Activated CD8-positive, alpha-beta T cell treated with anti-CD3 and anti-CD28 coated beads for 36 hours (primary cell): ENCODE measurements at regions not wholly inside any gene's neighbourhood (a gene's known extent, or its start where the extent isn't known, plus 50 kb on each side); places are given as distances from the start of the nearest gene placed in this dataset.

Experiments
- ATAC-seq: fragments of 200-7000 bp; cut with Tn5 transposase; one replicate; pipeline ENCODE4 v1.10.0; 2021; ENCODE audit warnings: mild to moderate bottlenecking, moderate library complexity
- CTCF ChIA-PET: fragments of 350-600 bp; sonication (Branson Sonifier 250); formaldehyde crosslinking; loops from one replicate; lab custom pipeline; 2021; ENCODE audit warnings: antibody characterized with exemption; lab: Charles Lee
- POLR2A ChIA-PET: fragments of 350-600 bp; sonication (Branson Sonifier 250); formaldehyde crosslinking; loops from one replicate; lab custom pipeline; 2021; ENCODE audit warnings: antibody characterized with exemption; lab: Charles Lee
- DNase-seq: peaks from one replicate; pipeline ENCODE4 v3.0.0-alpha.2; 2020
- H3K27ac Mint-ChIP-seq: one replicate; pipeline ENCODE4 v1.8.0; 2021; ENCODE audit warnings: mild to moderate bottlenecking, mixed read lengths
- H3K27me3 Mint-ChIP-seq: one replicate; pipeline ENCODE4 v1.8.0; 2021; ENCODE audit warnings: mixed read lengths
- H3K36me3 Mint-ChIP-seq: one replicate; pipeline ENCODE4 v1.8.0; 2021; ENCODE audit warnings: low read depth, mixed read lengths
- H3K4me1 Mint-ChIP-seq: one replicate; pipeline ENCODE4 v1.8.0; 2021; ENCODE audit warnings: low read depth, mixed read lengths
- H3K4me3 Mint-ChIP-seq: one replicate; pipeline ENCODE4 v1.8.0; 2021; ENCODE audit warnings: mild to moderate bottlenecking, moderate library complexity, mixed read lengths
- H3K9me3 Mint-ChIP-seq: one replicate; pipeline ENCODE4 v1.8.0; 2021; ENCODE audit warnings: mixed read lengths
- intact Hi-C: fragments of 100-400 bp; cut with micrococcal nuclease; formaldehyde crosslinking; loops from one replicate; pipeline ENCODE4 v1.10.0; 2022
- TF ChIP-seq, protein P1 (sequence below): fragments of 200-600 bp; IDR thresholded peaks from one replicate; pipeline ENCODE4 v1.8.0; 2022; ENCODE audit warnings: antibody characterized with exemption, mild to moderate bottlenecking

DNA sequence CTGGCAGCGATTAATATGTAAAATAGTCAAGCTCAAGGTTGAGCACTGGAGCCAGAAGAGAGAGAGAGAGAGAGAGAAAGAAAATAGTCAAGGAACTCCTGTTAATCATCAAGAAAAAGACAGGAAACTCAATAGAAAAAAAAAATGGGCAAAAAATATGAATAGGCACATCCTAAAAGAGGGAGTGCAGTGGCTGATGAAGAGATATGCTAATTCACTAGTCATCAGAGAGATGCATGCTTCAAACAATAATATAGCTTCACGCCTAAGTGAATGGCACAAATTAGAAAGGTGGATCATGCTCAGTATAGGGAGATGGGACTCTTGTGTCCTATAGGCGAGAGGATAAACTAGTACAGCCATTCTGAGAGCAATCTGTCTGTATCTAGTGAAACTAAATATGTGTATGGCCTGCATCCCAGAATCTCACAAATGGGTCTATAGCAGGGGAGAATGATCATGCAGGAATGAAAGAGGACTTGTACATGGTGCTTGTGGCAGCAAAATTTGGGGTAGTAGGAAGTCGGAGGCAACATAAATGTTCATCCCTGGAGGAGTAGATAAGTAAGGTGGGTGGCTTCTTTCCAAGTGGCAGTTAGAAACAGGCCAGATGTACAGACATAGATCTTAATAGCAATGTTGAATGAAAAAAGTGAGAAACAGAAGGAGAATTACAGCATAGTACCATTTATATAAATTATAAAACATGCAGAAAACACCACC is 176.8 kb downstream of the VEGFA start:
- ATAC-seq (no peak), DNase-seq (no peak)
- no peak overlapping the region for H3K27ac Mint-ChIP-seq
- ChIA-PET POLR2A (no interaction called here), CTCF (no interaction called here)
- peaks cover 2% of the 10 kb centered on the region for H3K36me3 Mint-ChIP-seq
- H3K4me3 Mint-ChIP-seq, result no peak overlapping the region
- intact Hi-C loops, result no loop called here
- H3K9me3 Mint-ChIP-seq, result peaks cover 25% of the 10 kb centered on the region
- H3K4me1 Mint-ChIP-seq, result no peaks in the 10 kb centered on the region
- TF ChIP-seq, protein P1, sequence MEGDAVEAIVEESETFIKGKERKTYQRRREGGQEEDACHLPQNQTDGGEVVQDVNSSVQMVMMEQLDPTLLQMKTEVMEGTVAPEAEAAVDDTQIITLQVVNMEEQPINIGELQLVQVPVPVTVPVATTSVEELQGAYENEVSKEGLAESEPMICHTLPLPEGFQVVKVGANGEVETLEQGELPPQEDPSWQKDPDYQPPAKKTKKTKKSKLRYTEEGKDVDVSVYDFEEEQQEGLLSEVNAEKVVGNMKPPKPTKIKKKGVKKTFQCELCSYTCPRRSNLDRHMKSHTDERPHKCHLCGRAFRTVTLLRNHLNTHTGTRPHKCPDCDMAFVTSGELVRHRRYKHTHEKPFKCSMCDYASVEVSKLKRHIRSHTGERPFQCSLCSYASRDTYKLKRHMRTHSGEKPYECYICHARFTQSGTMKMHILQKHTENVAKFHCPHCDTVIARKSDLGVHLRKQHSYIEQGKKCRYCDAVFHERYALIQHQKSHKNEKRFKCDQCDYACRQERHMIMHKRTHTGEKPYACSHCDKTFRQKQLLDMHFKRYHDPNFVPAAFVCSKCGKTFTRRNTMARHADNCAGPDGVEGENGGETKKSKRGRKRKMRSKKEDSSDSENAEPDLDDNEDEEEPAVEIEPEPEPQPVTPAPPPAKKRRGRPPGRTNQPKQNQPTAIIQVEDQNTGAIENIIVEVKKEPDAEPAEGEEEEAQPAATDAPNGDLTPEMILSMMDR, result no peak
- no peaks in the 10 kb centered on the region for H3K27me3 Mint-ChIP-seq

DNA sequence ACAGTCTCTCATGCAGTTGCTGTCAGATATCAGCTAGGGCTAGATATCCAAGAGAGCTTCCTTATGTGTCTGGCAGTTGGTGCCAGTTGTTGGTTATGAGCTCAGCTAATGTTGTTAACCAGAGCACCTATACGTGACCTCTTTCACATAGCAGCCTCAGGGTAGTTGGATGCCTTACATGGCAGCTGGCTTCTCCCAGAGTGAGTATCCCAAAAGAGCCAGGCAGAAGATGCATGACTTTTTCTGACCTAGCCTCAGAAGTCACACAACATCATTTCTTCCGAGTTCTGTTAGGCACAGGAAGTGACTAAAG is 175.7 kb downstream of the VEGFA start:
- intact Hi-C loops, result no loop called here
- H3K36me3 Mint-ChIP-seq, result peaks cover 2% of the 10 kb centered on the region
- CTCF ChIA-PET, result interaction anchor here (0.8 kb wide), 1 partner anchor 176 kb away, joined by 3 read pairs; no protein-coding TSS in a partner anchor

DNA sequence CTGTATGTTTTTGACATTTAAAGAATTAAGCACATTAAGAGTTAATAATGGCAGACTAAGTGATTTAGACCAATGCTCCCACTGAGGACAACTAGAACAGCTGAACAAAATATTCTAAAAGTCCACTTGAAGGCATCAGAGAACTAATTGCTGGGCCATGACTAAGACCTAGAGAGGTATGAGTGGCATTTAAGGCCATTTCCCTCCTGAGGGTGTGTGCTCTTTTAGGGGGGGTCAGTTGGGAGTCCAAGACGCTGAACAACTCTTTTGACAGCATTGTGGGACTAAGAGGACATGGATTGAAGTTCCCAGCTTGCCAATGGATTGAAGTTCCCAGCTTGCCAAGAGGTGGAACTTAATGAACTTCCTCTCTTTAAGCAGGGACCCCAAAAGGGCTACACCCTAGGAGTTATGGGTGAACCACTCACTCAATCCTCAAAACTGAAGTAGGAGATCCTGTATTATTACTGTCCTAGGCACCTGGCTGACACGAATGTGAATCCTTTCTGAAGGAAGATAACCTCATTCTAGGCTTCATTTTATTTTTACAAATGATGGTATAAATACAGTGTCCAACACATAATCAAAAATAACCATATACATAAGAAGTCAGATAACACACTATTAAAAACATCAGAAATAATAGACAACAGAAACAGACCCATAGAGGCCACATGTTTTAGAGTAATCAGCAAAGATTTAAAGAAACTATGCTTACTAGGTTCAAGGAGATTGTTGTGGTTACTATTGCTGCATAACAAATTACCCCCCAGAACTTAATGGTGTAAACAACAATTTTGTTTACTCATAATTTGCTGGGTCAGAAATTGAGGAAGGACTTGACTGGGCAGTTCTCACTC is 175.1 kb downstream of the VEGFA start:
- DNase-seq (no peak), ATAC-seq (no peak)
- no peaks in the 10 kb centered on the region for H3K4me1 Mint-ChIP-seq
- POLR2A ChIA-PET, result no interaction called here
- CTCF ChIA-PET, result interaction anchor here (0.8 kb wide), 1 partner anchor 175 kb away, joined by 3 read pairs; no protein-coding TSS in a partner anchor
- no peak overlapping the region for H3K4me3 Mint-ChIP-seq
- intact Hi-C loops, result no loop called here
- peaks cover 2% of the 10 kb centered on the region for H3K36me3 Mint-ChIP-seq
- TF ChIP-seq, protein P1, result no peak
- no peak overlapping the region for H3K27ac Mint-ChIP-seq
- no peaks in the 10 kb centered on the region for H3K27me3 Mint-ChIP-seq
- peaks cover 25% of the 10 kb centered on the region for H3K9me3 Mint-ChIP-seq

More for the DNA sequence above, 175.7 kb downstream of the VEGFA start:
- H3K9me3 Mint-ChIP-seq, result peaks cover 25% of the 10 kb centered on the region
- no peak overlapping the region for H3K27ac Mint-ChIP-seq
- POLR2A ChIA-PET, result no interaction called here
- ATAC-seq (no peak), DNase-seq (no peak)
- no peaks in the 10 kb centered on the region for H3K27me3 Mint-ChIP-seq
- no peaks in the 10 kb centered on the region for H3K4me1 Mint-ChIP-seq
- H3K4me3 Mint-ChIP-seq, result no peak overlapping the region
- TF ChIP-seq, protein P1, result no peak

DNA sequence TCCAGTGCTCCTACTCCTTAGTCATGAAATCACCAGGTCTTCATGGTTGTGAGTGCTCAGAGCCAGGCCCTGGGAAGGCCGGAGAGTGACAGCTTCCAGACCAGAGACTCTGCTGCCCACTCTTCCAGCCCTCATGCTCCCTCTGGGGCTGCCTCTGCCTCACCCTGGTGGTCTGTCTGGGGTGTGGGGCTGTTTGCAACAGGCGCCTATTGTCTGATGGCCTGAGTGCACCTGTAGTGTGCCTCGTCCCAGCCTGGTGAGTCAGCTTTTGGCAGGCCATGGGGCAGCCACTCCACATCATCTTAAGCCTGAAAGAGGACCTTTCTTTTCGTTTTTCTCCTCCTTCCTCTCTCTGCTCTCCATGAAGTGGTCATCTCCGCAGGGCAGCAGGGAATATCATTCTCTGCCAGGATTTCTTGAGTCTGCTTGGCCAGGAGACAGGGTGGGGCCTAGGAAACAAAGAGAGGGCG is 173.8 kb downstream of the VEGFA start:
- POLR2A ChIA-PET, result interaction anchor here (1.2 kb wide), 1 partner anchor 15 kb away, joined by 3 read pairs; no protein-coding TSS in a partner anchor
- peaks cover 2% of the 10 kb centered on the region for H3K36me3 Mint-ChIP-seq
- no peaks in the 10 kb centered on the region for H3K4me1 Mint-ChIP-seq
- H3K27me3 Mint-ChIP-seq, result no peaks in the 10 kb centered on the region
- H3K4me3 Mint-ChIP-seq, result no peak overlapping the region
- no peak overlapping the region for H3K27ac Mint-ChIP-seq
- ATAC-seq (no peak), DNase-seq (no peak)
- intact Hi-C loops, result no loop called here
- CTCF ChIA-PET, result no interaction called here
- TF ChIP-seq, protein P1, result no peak
- H3K9me3 Mint-ChIP-seq, result peaks cover 25% of the 10 kb centered on the region
